Nephron progenitor cell (in vitro differentiated cells): ENCODE measurements at regions not wholly inside any gene's neighbourhood (a gene's known extent, or its start where the extent isn't known, plus 50 kb on each side); places are given as distances from the start of the nearest gene placed in this dataset.

Experiments used
- DNase-seq: peaks from one replicate; pipeline ENCODE4 v3.0.0; 2021
- H3K27ac Mint-ChIP-seq: 2 replicates; pipeline ENCODE4 v1.8.0; 2021; ENCODE audit warnings: mild to moderate bottlenecking, moderate library complexity, mixed read lengths
- H3K27me3 Mint-ChIP-seq: 2 replicates; pipeline ENCODE4 v1.8.0; 2021; ENCODE audit warnings: mild to moderate bottlenecking, low read depth, mixed read lengths; ENCODE audit not compliant: poor library complexity
- H3K36me3 Mint-ChIP-seq: 2 replicates; pipeline ENCODE4 v1.8.0; 2021; ENCODE audit warnings: low read depth, mixed read lengths
- H3K4me1 Mint-ChIP-seq: 2 replicates; pipeline ENCODE4 v1.8.0; 2021; ENCODE audit warnings: mixed read lengths
- H3K4me3 Mint-ChIP-seq: 2 replicates; pipeline ENCODE4 v1.8.0; 2021; ENCODE audit warnings: mild to moderate bottlenecking, moderate library complexity, mixed read lengths
- H3K9me3 Mint-ChIP-seq: 2 replicates; pipeline ENCODE4 v1.8.0; 2021; ENCODE audit warnings: mild to moderate bottlenecking, moderate library complexity, mixed read lengths
- CTCF ChIP-seq: fragments of 200-600 bp; sonication (generic); IDR thresholded peaks from 2 replicates; pipeline ENCODE4 v1.5.0; 2021; ENCODE audit warnings: antibody characterized with exemption

- no peak for TF ChIP-seq CTCF
- Mint-ChIP-seq H3K4me3 (no peak overlapping the region), H3K27me3 (no peaks in the 10 kb centered on the region)
These were observed 334.2 kb upstream of the CCNH start for GRCh38 chr5:87746891-87747377.

DNA sequence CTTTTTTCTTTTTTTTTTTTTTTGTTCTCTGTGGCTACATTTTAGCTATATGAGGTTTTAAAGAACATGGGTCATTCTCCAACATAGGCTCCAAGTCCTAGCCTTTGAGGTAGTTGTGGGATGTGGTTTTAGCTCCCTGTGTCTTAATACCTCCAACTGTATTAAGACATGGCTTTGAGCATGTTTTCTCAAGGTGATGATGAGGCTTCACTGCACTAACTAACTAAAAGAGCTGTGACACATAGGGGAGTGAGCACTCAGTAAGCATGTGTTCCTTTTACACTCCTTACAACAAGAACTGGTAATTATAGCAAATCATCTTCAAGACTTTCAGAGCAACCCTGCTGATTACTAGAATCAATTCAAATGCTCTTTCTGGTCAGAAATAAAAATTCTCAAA lies 333.6 kb upstream of the CCNH start:
- H3K9me3 Mint-ChIP-seq, result no peaks in the 10 kb centered on the region
- no peak overlapping the region for H3K27ac Mint-ChIP-seq
- no peak for TF ChIP-seq CTCF
- H3K27me3 Mint-ChIP-seq, result no peaks in the 10 kb centered on the region
- H3K36me3 Mint-ChIP-seq, result no peaks in the 10 kb centered on the region
- DNase-seq, result no peak
- H3K4me3 Mint-ChIP-seq, result no peak overlapping the region
- H3K4me1 Mint-ChIP-seq, result peaks cover 16% of the 10 kb centered on the region

More at GRCh38 chr5:87746891-87747377, 334.2 kb upstream of the CCNH start:
- Mint-ChIP-seq H3K4me1 (peaks cover 10% of the 10 kb centered on the region), H3K9me3 (no peaks in the 10 kb centered on the region), H3K36me3 (no peaks in the 10 kb centered on the region), H3K27ac (no peak overlapping the region)
- no peak for DNase-seq

GRCh38 chr5:87741881-87742280 lies 329.2 kb upstream of the CCNH start:
- H3K9me3 Mint-ChIP-seq, result no peaks in the 10 kb centered on the region
- TF ChIP-seq CTCF, result no peak

GRCh38 chr5:87735923-87736322 lies 323.2 kb upstream of the CCNH start:
- Mint-ChIP-seq H3K36me3 (no peaks in the 10 kb centered on the region), H3K9me3 (no peaks in the 10 kb centered on the region), H3K27ac (no peak overlapping the region), H3K4me1 (no peaks in the 10 kb centered on the region), H3K4me3 (no peak overlapping the region), H3K27me3 (no peaks in the 10 kb centered on the region)
- no peak for TF ChIP-seq CTCF
- DNase-seq, result no peak

More at GRCh38 chr5:87741881-87742280, 329.2 kb upstream of the CCNH start:
- DNase-seq, result no peak
- Mint-ChIP-seq H3K27me3 (no peaks in the 10 kb centered on the region), H3K36me3 (no peaks in the 10 kb centered on the region), H3K4me3 (peak overlapping the region; percentile 44), H3K4me1 (peaks cover 20% of the 10 kb centered on the region), H3K27ac (peak overlapping the region; percentile 71)

DNA sequence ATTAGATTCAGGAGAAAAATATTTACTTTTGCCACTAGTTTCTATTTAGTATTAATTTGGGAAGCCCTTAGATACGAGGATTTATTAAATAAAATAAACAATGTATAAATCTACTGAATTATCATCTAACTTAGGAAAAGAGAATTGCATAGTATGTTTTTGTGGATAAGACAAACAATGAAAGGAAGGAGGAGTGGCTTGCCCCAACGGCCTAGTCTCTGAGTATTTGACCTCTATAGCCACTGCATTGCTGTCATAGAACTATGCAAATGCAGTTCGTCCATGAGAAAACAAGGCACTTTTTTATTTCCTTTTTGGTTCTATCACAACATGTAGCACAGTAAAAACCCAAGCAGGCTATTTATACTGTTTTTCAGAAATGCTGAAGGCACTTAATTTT lies 321.2 kb upstream of the CCNH start:
- Mint-ChIP-seq H3K4me3 (no peak overlapping the region), H3K4me1 (no peaks in the 10 kb centered on the region), H3K36me3 (no peaks in the 10 kb centered on the region), H3K27me3 (peaks cover 2% of the 10 kb centered on the region), H3K9me3 (no peaks in the 10 kb centered on the region), H3K27ac (no peak overlapping the region)
- DNase-seq, result no peak
- no peak for TF ChIP-seq CTCF
